Thoracic aorta (tissue), 2 donors: ENCODE measurements at regions not wholly inside any gene's neighbourhood (a gene's known extent, or its start where the extent isn't known, plus 50 kb on each side); places are given as distances from the start of the nearest gene placed in this dataset.

Experiments used
- ATAC-seq: fragments of 150-250 bp; one replicate; pipeline ENCODE4 v1.8.0; 2017; ENCODE audit warnings: low read depth; ENCODE audit not compliant: insufficient number of reproducible peaks, low FRiP score
- DNase-seq: peaks from one replicate; pipeline ENCODE4 v3.0.0-alpha.2; 2020; ENCODE audit warnings: low spot score
- H3K27ac ChIP-seq, 2 donors: fragments of 200-600 bp; sonication (generic); 1 replicate in 1 of 2; 2 replicates in 1 of 2; pipeline ENCODE4 v1.5.1; 2016; ENCODE audit warnings: mild to moderate bottlenecking in 2 of 2, moderate library complexity in 2 of 2
- H3K27me3 ChIP-seq: fragments of 200-600 bp; sonication (generic); replicated peaks from 2 replicates; pipeline ENCODE4 v1.6.0; 2016; ENCODE audit warnings: mild to moderate bottlenecking; ENCODE audit not compliant: insufficient read depth
- H3K36me3 ChIP-seq: fragments of 200-600 bp; sonication (generic); one replicate; pipeline ENCODE4 v1.5.1; 2016
- H3K4me1 ChIP-seq, 2 donors: fragments of 200-600 bp; sonication (generic); 1 replicate in 1 of 2; 2 replicates in 1 of 2; pipeline versions ENCODE4 v1.5.1 to v1.6.0; 2016; ENCODE audit warnings: low read depth in 2 of 2, mild to moderate bottlenecking in 1 of 2; ENCODE audit not compliant: control insufficient read depth in 1 of 2
- H3K4me3 ChIP-seq: fragments of 200-600 bp; sonication (generic); 2 replicates; pipeline ENCODE4 v1.5.1; 2016; ENCODE audit warnings: mild to moderate bottlenecking
- H3K9me3 ChIP-seq: fragments of 200-600 bp; sonication (generic); 2 replicates; pipeline ENCODE4 v1.5.1; 2016
- TF ChIP-seq, protein P1 (sequence below): fragments of 200-600 bp; sonication (generic); IDR thresholded peaks from one replicate; pipeline ENCODE4 v1.5.1; 2019; ENCODE audit warnings: antibody characterized with exemption

DNA sequence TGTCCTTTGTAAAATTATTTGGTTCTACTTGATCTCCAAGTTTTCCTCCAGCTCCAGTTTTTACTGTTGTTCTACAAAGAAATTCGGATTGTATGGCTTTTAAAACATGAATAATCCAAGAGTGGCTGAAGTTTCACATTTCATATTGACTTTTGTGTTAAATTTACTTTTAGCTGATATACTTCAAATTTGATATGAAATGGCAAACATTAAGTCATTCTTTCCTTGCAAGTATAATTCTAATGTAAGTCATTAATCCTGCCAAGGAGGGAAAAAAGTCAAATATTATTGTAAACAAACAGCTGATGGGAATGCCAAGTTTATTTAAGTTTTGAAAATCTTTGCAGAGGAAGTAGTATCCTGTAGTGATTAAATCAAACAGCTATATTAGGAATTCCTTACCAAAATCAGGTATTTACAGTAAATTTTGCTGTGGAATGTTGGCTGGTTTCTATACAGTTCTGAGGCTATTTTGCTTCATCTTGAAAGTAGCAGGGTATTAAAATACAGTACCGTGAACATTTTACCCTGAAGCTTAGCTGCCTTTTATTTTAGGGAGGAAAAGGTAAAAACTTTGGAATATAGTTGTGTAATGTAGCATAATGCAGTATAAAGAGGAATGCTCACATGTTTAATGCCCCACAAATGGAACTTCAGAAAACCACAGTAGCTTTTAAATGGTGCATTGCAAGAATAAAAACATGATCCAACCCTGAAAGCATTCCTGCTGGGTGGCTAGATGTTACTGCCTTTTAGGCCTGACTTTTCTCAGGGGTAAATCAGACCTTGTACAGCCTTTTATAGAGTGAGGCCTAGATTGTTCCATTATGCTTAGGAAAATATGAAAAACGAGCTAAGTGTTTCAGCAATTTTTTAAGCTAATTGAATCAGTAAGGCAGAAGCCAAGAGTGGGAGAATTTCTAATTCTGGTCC, 62.7 kb upstream of the NT5C1B start:
- Histone ChIP-seq H3K27me3 (no peaks in the 10 kb centered on the region), H3K9me3 (no peaks in the 10 kb centered on the region), H3K4me3 (no peak overlapping the region), H3K36me3 (no peaks in the 10 kb centered on the region), H3K27ac (peak overlapping the region; percentile 17 to 59), H3K4me1 (peaks cover 15 to 32% of the 10 kb centered on the region in 2 donors)
- peak; percentile 51 for ATAC-seq
- no peak for DNase-seq
- TF ChIP-seq, protein P1, sequence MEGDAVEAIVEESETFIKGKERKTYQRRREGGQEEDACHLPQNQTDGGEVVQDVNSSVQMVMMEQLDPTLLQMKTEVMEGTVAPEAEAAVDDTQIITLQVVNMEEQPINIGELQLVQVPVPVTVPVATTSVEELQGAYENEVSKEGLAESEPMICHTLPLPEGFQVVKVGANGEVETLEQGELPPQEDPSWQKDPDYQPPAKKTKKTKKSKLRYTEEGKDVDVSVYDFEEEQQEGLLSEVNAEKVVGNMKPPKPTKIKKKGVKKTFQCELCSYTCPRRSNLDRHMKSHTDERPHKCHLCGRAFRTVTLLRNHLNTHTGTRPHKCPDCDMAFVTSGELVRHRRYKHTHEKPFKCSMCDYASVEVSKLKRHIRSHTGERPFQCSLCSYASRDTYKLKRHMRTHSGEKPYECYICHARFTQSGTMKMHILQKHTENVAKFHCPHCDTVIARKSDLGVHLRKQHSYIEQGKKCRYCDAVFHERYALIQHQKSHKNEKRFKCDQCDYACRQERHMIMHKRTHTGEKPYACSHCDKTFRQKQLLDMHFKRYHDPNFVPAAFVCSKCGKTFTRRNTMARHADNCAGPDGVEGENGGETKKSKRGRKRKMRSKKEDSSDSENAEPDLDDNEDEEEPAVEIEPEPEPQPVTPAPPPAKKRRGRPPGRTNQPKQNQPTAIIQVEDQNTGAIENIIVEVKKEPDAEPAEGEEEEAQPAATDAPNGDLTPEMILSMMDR: no peak

DNA sequence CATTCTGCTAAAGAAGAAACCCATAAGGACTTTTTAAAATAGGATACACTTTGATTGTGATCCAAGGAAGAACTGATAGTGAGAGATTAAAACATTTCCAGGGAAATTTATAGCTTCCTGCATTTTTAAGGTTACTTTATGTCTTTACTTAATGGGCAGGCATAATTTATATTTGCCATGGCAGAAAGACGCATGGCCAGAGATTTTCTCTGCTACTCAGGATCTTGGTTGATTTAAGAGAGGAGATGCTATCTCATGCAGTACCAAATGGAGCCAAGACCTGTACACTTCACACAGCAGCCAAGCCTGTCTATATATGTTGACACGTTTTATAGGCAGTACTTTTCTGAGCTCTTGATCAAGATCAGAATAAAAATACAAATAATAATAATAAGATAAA, 60.9 kb upstream of the NT5C1B start:
- Histone ChIP-seq H3K27ac (no peak overlapping the region), H3K36me3 (no peaks in the 10 kb centered on the region), H3K4me3 (no peak overlapping the region), H3K27me3 (no peaks in the 10 kb centered on the region), H3K4me1 (peaks cover 15 to 26% of the 10 kb centered on the region in 2 donors), H3K9me3 (no peaks in the 10 kb centered on the region)
- DNase-seq (no peak), ATAC-seq (no peak)
- TF ChIP-seq, protein P1: no peak

GRCh38 chr2:18649502-18650135, 60.2 kb upstream of the NT5C1B start:
- no peaks in the 10 kb centered on the region for H3K36me3 ChIP-seq
- DNase-seq: no peak
- no peaks in the 10 kb centered on the region for H3K27me3 ChIP-seq
- TF ChIP-seq, protein P1: no peak
- no peak for ATAC-seq
- no peaks in the 10 kb centered on the region for H3K9me3 ChIP-seq
- H3K4me3 ChIP-seq: no peak overlapping the region
- H3K27ac ChIP-seq: no peak overlapping the region
- peaks cover 15 to 26% of the 10 kb centered on the region in 2 donors for H3K4me1 ChIP-seq

- no peak overlapping the region for H3K4me3 ChIP-seq
- H3K9me3 ChIP-seq: no peaks in the 10 kb centered on the region
- TF ChIP-seq, protein P1: no peak
- ATAC-seq (no peak), DNase-seq (no peak)
- no peaks in the 10 kb centered on the region for H3K27me3 ChIP-seq
- no peak overlapping the region for H3K27ac ChIP-seq
- H3K36me3 ChIP-seq: no peaks in the 10 kb centered on the region
- peaks cover 15 to 21% of the 10 kb centered on the region in 2 donors for H3K4me1 ChIP-seq
Measured at GRCh38 chr2:18648161-18648560, 58.8 kb upstream of the NT5C1B start.

DNA sequence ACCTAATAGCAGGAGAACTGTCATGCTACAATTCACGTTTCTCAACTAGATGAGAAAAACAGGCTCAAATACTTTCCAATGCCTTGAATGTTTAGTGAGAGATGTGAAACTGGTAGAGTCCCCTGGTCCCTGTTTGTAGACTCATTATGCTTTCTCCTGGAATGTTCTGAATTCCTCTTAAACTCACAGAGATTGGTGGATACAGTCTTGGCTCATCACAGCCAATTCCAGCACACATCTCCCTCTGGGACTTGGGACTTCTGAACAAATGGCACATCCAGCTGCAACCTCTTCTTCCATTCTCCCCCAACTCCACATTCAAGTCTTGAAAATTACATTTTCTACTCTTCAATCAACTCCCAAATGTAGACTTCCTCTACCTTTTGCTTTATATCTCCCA, 58.4 kb upstream of the NT5C1B start:
- no peaks in the 10 kb centered on the region for H3K9me3 ChIP-seq
- no peak overlapping the region for H3K27ac ChIP-seq
- no peak overlapping the region for H3K4me3 ChIP-seq
- ATAC-seq: no peak
- no peak for DNase-seq
- H3K27me3 ChIP-seq: no peaks in the 10 kb centered on the region
- H3K4me1 ChIP-seq: peaks cover 11 to 17% of the 10 kb centered on the region in 2 donors
- TF ChIP-seq, protein P1: no peak
- no peaks in the 10 kb centered on the region for H3K36me3 ChIP-seq
